ENCODE measurements at regions not wholly inside any gene's neighbourhood (a gene's known extent, or its start where the extent isn't known, plus 50 kb on each side); places are given as distances from the start of the nearest gene placed in this dataset.

GRCh38 chr2:70011786-70012185 lies 50.4 kb upstream of the ASPRV1 start:
- peaks cover 12% of the 10 kb centered on the region for H3K36me3 Mint-ChIP-seq
- H3K9me3 Mint-ChIP-seq = peaks cover 3% of the 10 kb centered on the region
- H3K9ac ChIP-seq = no peak overlapping the region
- TF ChIP-seq EZH2phosphoT487 (IDR thresholded peaks at IDR 0.05) = no peak
- TF ChIP-seq, protein P1, sequence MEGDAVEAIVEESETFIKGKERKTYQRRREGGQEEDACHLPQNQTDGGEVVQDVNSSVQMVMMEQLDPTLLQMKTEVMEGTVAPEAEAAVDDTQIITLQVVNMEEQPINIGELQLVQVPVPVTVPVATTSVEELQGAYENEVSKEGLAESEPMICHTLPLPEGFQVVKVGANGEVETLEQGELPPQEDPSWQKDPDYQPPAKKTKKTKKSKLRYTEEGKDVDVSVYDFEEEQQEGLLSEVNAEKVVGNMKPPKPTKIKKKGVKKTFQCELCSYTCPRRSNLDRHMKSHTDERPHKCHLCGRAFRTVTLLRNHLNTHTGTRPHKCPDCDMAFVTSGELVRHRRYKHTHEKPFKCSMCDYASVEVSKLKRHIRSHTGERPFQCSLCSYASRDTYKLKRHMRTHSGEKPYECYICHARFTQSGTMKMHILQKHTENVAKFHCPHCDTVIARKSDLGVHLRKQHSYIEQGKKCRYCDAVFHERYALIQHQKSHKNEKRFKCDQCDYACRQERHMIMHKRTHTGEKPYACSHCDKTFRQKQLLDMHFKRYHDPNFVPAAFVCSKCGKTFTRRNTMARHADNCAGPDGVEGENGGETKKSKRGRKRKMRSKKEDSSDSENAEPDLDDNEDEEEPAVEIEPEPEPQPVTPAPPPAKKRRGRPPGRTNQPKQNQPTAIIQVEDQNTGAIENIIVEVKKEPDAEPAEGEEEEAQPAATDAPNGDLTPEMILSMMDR (IDR thresholded peaks at IDR 0.05) = no peak
- H2AFZ ChIP-seq (replicated peaks) = no peak overlapping the region
- no peaks in the 10 kb centered on the region for H3K36me3 ChIP-seq
- no peak for DNase-seq (ENCODE audit: low spot score)
- no peak overlapping the region for H3K4me2 ChIP-seq
- no peak overlapping the region for H3K4me3 Mint-ChIP-seq
- no peak overlapping the region for H3K27ac Mint-ChIP-seq
- no peaks in the 10 kb centered on the region for H3K4me1 Mint-ChIP-seq
- no peaks in the 10 kb centered on the region for H4K20me1 ChIP-seq (ENCODE audit: low read depth)
- peaks cover 5% of the 10 kb centered on the region for H3F3A ChIP-seq (ENCODE audit: low read depth)
- no peak overlapping the region for H3K4me3 ChIP-seq
- H3K79me2 ChIP-seq (ENCODE audit: low read depth) = no peaks in the 10 kb centered on the region
- H3K4me1 ChIP-seq = peaks cover 7% of the 10 kb centered on the region
- H3K27me3 ChIP-seq = no peaks in the 10 kb centered on the region
- H3K9me3 ChIP-seq (ENCODE audit: low read depth) = no peaks in the 10 kb centered on the region
- H3K27me3 Mint-ChIP-seq (ENCODE audit: insufficient read depth, low read depth) = peaks cover 4% of the 10 kb centered on the region
- H3K27ac ChIP-seq = no peak overlapping the region

GRCh38 chr2:70011335-70011734 lies 49.9 kb upstream of the ASPRV1 start:
- Histone ChIP-seq H3K4me1 (peaks cover 7% of the 10 kb centered on the region), H3K9me3 (ENCODE audit: low read depth) (no peaks in the 10 kb centered on the region), H3K4me3 (no peak overlapping the region), H4K20me1 (ENCODE audit: low read depth) (no peaks in the 10 kb centered on the region), H3K27me3 (no peaks in the 10 kb centered on the region), H3K36me3 (no peaks in the 10 kb centered on the region), H3K4me2 (no peak overlapping the region), H3K27ac (no peak overlapping the region), H3K79me2 (ENCODE audit: low read depth) (no peaks in the 10 kb centered on the region), H3F3A (ENCODE audit: low read depth) (peaks cover 5% of the 10 kb centered on the region), H3K9ac (no peak overlapping the region), H2AFZ (replicated peaks) (no peak overlapping the region)
- no peak overlapping the region for H3K4me3 Mint-ChIP-seq
- no peak for DNase-seq (ENCODE audit: low spot score)
- TF ChIP-seq EZH2phosphoT487 (IDR thresholded peaks at IDR 0.05) (no peak), EZH2 (IDR thresholded peaks at IDR 0.05) (no peak)
- TF ChIP-seq, protein P1 (IDR thresholded peaks at IDR 0.05) = no peak
- no peaks in the 10 kb centered on the region for H3K9me3 Mint-ChIP-seq
- peaks cover 4% of the 10 kb centered on the region for H3K27me3 Mint-ChIP-seq (ENCODE audit: insufficient read depth, low read depth)
- H3K4me1 Mint-ChIP-seq = no peaks in the 10 kb centered on the region
- peaks cover 12% of the 10 kb centered on the region for H3K36me3 Mint-ChIP-seq
- no peak overlapping the region for H3K27ac Mint-ChIP-seq

Data from neural progenitor cell (in vitro differentiated cells).